ENCODE measurements at regions not wholly inside any gene's neighbourhood (a gene's known extent, or its start where the extent isn't known, plus 50 kb on each side); places are given as distances from the start of the nearest gene placed in this dataset.

DNA sequence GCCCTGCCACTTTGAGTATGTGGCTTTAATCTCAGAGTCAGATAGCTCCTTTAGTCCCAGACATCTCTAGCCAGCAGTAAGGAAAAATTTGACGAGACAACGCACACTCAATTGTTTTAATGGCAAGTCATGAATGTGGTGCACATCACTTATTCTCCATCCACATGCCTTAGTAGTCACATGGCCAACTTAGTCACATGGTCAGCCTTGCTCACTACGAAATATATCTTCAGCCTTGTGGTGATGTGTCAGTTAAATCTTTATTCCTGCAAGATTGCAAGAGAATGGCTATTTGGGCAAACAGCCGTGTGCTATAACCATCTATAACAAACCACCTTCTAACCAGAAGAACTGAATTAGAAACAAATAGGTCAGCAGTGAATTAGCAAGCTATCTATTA is 871.1 kb upstream of the CELF2 start:
- no peak overlapping the region for H3K4me3 ChIP-seq (ENCODE audit: low read depth, low read length)
- DNase-seq (ENCODE audit: low read depth) = no peak
- TF ChIP-seq, protein P1, sequence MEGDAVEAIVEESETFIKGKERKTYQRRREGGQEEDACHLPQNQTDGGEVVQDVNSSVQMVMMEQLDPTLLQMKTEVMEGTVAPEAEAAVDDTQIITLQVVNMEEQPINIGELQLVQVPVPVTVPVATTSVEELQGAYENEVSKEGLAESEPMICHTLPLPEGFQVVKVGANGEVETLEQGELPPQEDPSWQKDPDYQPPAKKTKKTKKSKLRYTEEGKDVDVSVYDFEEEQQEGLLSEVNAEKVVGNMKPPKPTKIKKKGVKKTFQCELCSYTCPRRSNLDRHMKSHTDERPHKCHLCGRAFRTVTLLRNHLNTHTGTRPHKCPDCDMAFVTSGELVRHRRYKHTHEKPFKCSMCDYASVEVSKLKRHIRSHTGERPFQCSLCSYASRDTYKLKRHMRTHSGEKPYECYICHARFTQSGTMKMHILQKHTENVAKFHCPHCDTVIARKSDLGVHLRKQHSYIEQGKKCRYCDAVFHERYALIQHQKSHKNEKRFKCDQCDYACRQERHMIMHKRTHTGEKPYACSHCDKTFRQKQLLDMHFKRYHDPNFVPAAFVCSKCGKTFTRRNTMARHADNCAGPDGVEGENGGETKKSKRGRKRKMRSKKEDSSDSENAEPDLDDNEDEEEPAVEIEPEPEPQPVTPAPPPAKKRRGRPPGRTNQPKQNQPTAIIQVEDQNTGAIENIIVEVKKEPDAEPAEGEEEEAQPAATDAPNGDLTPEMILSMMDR (IDR thresholded peaks at IDR 0.05; ENCODE audit: insufficient read depth, low read depth, low read length) = no peak

DNA sequence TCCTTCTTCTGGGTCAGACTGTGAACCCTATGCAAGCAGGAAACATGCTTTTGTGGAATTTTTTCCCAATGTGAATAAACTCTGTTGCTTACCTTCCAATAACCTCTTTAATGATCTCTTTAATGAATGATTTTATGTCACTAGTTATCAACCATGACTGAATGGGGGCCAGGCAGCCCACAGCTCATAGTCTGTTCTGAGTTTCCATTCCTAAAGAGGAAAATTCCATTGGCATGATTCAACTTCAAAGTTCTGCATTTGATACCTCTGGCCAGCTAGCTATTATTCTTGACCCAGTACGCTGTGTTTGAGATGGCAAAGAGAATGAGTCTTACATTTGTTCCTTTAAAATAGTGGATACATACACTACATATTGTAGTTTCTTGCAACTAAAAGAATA is 867.8 kb upstream of the CELF2 start:
- no peak overlapping the region for H3K4me3 ChIP-seq (ENCODE audit: low read depth, low read length)
- no peak for DNase-seq (ENCODE audit: low read depth)
- TF ChIP-seq, protein P1 (IDR thresholded peaks at IDR 0.05; ENCODE audit: insufficient read depth, low read depth, low read length) = no peak

DNA sequence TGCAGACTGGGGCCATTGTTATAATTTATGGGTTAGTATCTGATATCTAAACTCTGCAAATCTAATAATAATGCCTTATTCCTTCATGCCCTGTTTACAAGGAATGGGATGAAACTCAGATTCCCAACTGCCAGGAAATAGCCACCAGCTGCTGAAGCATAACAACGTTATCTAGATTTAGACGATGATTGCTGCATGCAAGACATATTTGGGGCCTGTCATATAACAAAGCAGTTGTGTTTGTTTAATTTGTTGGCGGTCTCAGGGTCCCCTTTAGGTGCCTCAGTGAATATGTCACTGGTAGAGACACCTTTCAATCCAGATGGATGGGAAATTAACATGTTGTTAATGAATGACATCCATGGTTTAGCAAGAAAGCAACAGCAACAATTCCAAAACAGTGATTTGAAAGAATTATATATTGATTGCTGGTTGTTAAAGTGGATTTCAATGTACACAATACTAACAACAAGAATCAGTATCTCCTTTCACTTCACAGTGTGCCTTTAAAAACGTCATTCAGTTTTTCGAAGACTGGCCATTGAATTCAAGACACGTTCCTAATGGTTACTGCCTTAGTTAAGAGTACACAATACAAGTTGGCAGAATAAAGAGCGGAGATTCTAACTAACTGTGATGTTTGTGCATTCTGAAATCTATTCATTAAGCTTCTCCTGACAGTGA is 860.6 kb upstream of the CELF2 start:
- TF ChIP-seq, protein P1 (IDR thresholded peaks at IDR 0.05; ENCODE audit: insufficient read depth, low read depth, low read length) = no peak
- H3K4me3 ChIP-seq (ENCODE audit: low read depth, low read length) = no peak overlapping the region
- no peak for DNase-seq (ENCODE audit: low read depth)

DNA sequence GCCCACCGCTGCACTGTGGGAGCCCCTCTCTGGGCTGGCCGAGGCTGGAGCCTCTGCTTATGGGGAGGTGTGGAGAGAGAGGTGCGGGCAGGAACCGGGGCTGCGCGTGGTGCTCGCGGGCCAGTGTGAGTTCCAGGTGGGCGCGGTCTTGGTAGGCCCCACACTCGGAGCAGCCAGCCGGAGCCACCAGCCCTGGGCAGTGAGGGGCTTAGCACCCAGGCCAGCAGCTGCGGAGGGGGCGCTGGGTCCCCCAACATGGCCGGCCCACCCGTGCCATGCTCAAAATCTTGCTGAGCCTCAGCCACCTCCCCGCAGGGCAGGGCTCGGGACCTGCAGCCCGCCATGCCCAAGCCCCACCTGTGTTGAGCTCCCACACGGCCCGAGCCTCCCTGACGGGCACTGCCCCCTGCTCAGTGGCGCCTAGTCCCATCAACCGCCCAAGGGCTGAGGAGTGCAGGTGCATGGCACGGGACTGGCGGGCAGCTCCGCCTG is 856.8 kb upstream of the CELF2 start:
- TF ChIP-seq, protein P1 (IDR thresholded peaks at IDR 0.05; ENCODE audit: insufficient read depth, low read depth, low read length) = no peak
- no peak for DNase-seq (ENCODE audit: low read depth)
- no peak overlapping the region for H3K4me3 ChIP-seq (ENCODE audit: low read depth, low read length)

DNA sequence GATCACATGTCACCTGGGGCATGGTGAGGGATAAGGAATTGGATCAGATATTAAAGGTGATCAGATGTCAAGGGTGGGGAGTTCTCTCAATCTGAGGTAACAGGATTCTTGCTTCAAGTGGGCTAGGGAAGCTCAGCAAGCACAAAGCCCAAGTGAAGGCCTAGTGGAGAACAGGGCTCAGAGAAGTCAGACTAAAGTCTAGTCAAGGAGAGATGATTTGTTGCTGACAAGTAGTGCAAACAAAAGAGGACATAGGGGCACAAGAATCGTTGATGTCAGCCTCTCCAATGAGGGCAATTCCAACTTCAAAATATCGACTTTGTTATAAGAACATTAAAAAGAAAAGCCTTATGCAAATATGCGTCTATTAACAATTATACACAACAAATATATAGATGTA is 852.8 kb upstream of the CELF2 start:
- TF ChIP-seq, protein P1 (IDR thresholded peaks at IDR 0.05; ENCODE audit: insufficient read depth, low read depth, low read length) = no peak
- DNase-seq (ENCODE audit: low read depth) = no peak
- no peak overlapping the region for H3K4me3 ChIP-seq (ENCODE audit: low read depth, low read length)

DNA sequence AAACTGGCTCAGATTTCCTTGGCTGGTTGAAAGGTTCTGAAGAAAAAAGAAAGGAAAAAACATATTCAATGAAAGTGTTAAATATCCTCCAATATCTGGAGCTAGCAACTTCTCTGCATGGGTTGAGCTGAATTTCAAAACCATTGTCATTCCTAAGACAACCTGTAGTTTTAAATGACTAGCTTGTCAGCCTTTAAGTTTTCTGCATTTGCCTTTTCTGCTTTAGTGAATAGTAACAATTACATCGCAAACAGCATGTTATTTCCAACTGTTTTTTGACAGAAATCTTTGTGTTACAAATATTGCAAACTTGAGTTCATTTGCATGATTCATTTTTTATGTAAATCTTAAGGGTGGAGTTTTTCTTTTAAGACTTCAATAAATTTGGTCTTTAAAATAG is 852.3 kb upstream of the CELF2 start:
- DNase-seq (ENCODE audit: low read depth) = no peak
- no peak overlapping the region for H3K4me3 ChIP-seq (ENCODE audit: low read depth, low read length)

More for the DNA sequence above, 852.3 kb upstream of the CELF2 start:
- TF ChIP-seq, protein P1 (IDR thresholded peaks at IDR 0.05; ENCODE audit: insufficient read depth, low read depth, low read length) = no peak
